Endothelial cell of umbilical vein (primary cell): ENCODE measurements at regions not wholly inside any gene's neighbourhood (a gene's known extent, or its start where the extent isn't known, plus 50 kb on each side); places are given as distances from the start of the nearest gene placed in this dataset.

Source experiments
- BruUV-seq: library from RNA; stranded (reverse); fragments of 400-500 nt; replicated peaks from 2 replicates; lab custom pipeline; 2021; lab: Mats Ljungman, UMichigan
- CTCF ChIA-PET: fragments of 300-600, 350-600 bp; sonication (Branson Sonifier 250); formaldehyde crosslinking; loops from one replicate; lab custom pipeline; 2021; ENCODE audit warnings: antibody characterized with exemption, inconsistent platforms; lab: Charles Lee
- POLR2A ChIA-PET: fragments of 300-600, 350-600 bp; sonication (Branson Sonifier 250); formaldehyde crosslinking; loops from one replicate; lab custom pipeline; 2021; ENCODE audit warnings: antibody characterized with exemption, inconsistent platforms; lab: Charles Lee
- DNase-seq: peaks from one replicate; pipeline ENCODE4 v3.0.0-alpha.2; 2011; ENCODE audit warnings: low read depth, low spot score
- FAIRE-seq: peaks from 2 replicates; lab custom pipeline; 2011; peaks lifted over from hg19 to GRCh38; lab: Jason Lieb, UNC
- H2AFZ ChIP-seq: 2 replicates; pipeline ENCODE4 v1.6.0; 2012; ENCODE audit warnings: low read depth, low read length, control low read depth, inconsistent platforms
- H3K27ac ChIP-seq: 2 replicates; pipeline ENCODE4 v1.5.1; 2011; ENCODE audit warnings: low read depth, mild to moderate bottlenecking, control low read depth, low read length, moderate library complexity; ENCODE audit not compliant: insufficient read depth
- H3K27me3 ChIP-seq, 2 experiments: 2 replicates each; pipeline versions ENCODE4 v1.6.0 to v1.6.1; 2011; ENCODE audit warnings: low read length in 2 of 2, mixed read lengths in 1 of 2; ENCODE audit not compliant: control insufficient read depth in 2 of 2, insufficient read depth in 2 of 2
- H3K36me3 ChIP-seq, 2 experiments: 2 replicates in 1 of 2; 3 replicates in 1 of 2; pipeline ENCODE4 v1.5.1; 2011; ENCODE audit warnings: low read length in 2 of 2, mild to moderate bottlenecking in 1 of 2, moderate library complexity in 1 of 2; ENCODE audit not compliant: control insufficient read depth in 2 of 2, insufficient read depth in 2 of 2; ENCODE audit errors: extremely low read depth in 1 of 2
- H3K4me1 ChIP-seq: 3 replicates; pipeline ENCODE4 v1.5.1; 2011; ENCODE audit warnings: mild to moderate bottlenecking, low read length; ENCODE audit not compliant: control insufficient read depth, insufficient read depth; ENCODE audit errors: extremely low read depth
- H3K4me2 ChIP-seq: 2 replicates; pipeline ENCODE4 v1.6.1; 2011; ENCODE audit warnings: low read length, control low read depth, mixed read lengths; ENCODE audit not compliant: insufficient read depth
- H3K4me3 ChIP-seq, 3 experiments: fragments of 200-600 bp in 1 of 3; sonication (generic), shearing (Covaris generic) in 1 of 3; replicated peaks in 1 of 3; 2 replicates each; pipeline ENCODE4 v1.5.1; 2011 to 2016; ENCODE audit warnings: control low read depth in 3 of 3, low read length in 3 of 3, mild to moderate bottlenecking in 2 of 3, inconsistent platforms in 1 of 3, low read depth in 1 of 3, moderate library complexity in 1 of 3; ENCODE audit not compliant: insufficient read depth in 1 of 3
- H3K79me2 ChIP-seq: 2 replicates; pipeline ENCODE4 v1.6.0; 2012; ENCODE audit warnings: low read length, inconsistent platforms; ENCODE audit not compliant: control insufficient read depth, insufficient read depth
- H3K9ac ChIP-seq: replicated peaks from 2 replicates; pipeline ENCODE3; 2011; ENCODE audit warnings: low read length, control low read depth; ENCODE audit not compliant: insufficient read depth; ENCODE audit errors: extremely low read depth
- H3K9me1 ChIP-seq: replicated peaks from 3 replicates; pipeline ENCODE4 v1.6.0; 2011; ENCODE audit warnings: mild to moderate bottlenecking, low read length; ENCODE audit not compliant: control insufficient read depth, insufficient read depth; ENCODE audit errors: extremely low read depth
- H3K9me3 ChIP-seq: replicated peaks from 2 replicates; pipeline ENCODE4 v1.5.1; 2012; ENCODE audit warnings: low read length, inconsistent platforms; ENCODE audit not compliant: control insufficient read depth, insufficient read depth
- H4K20me1 ChIP-seq: replicated peaks from 2 replicates; pipeline ENCODE3; 2011; ENCODE audit warnings: mild to moderate bottlenecking, low read length; ENCODE audit not compliant: control insufficient read depth, insufficient read depth; ENCODE audit errors: extremely low read depth
- EZH2 ChIP-seq: IDR thresholded peaks from 2 replicates; pipeline ENCODE4 v1.6.1; 2012; ENCODE audit warnings: borderline replicate concordance, low read depth, mild to moderate bottlenecking, moderate library complexity, low read length, inconsistent platforms; ENCODE audit not compliant: severe bottlenecking
- FOS ChIP-seq: IDR thresholded peaks from 2 replicates; pipeline ENCODE4 v1.6.1; 2011; ENCODE audit warnings: mild to moderate bottlenecking, low read length, moderate library complexity, borderline replicate concordance; ENCODE audit not compliant: insufficient read depth
- GATA2 ChIP-seq: IDR thresholded peaks from 2 replicates; pipeline ENCODE4 v1.7.0; 2011; ENCODE audit warnings: low read depth, mild to moderate bottlenecking, moderate library complexity, mixed read lengths, low read length; ENCODE audit not compliant: insufficient read length, insufficient read depth
- JUN ChIP-seq: IDR thresholded peaks from 2 replicates; pipeline ENCODE4 v1.6.1; 2011; ENCODE audit warnings: borderline replicate concordance, low read depth; ENCODE audit not compliant: insufficient read length, insufficient read depth
- MAX ChIP-seq: IDR thresholded peaks from 2 replicates; pipeline ENCODE4 v1.6.1; 2011; ENCODE audit not compliant: insufficient read depth, insufficient read length
- MYC ChIP-seq: IDR thresholded peaks from one replicate; pipeline ENCODE4 v1.6.1; 2011; ENCODE audit warnings: mild to moderate bottlenecking, low read depth, low read length
- POLR2A ChIP-seq: IDR thresholded peaks from 2 replicates; pipeline ENCODE4 v1.6.1; 2012; ENCODE audit warnings: low read depth, mild to moderate bottlenecking, control low read depth, low read length
- POLR2AphosphoS5 ChIP-seq: IDR thresholded peaks from 2 replicates; pipeline ENCODE4 v1.6.1; 2012; ENCODE audit warnings: low read depth, mild to moderate bottlenecking, control low read depth, low read length, moderate library complexity; ENCODE audit not compliant: insufficient read depth
- dilution Hi-C: fragments of 300-500 bp; cut with MboI; formaldehyde crosslinking; loops from one replicate; pipeline ENCODE4 v1.15.0; 2019; ENCODE audit warnings: low sequenced_read_pairs; ENCODE audit not compliant: extremely low pct_ligation_motif_present
- intact Hi-C: fragments of 100-400 bp; cut with micrococcal nuclease; formaldehyde crosslinking; loops from one replicate; pipeline ENCODE4 v1.10.0; 2022

- no peak overlapping the region for H3K9ac ChIP-seq
- H3K4me1 ChIP-seq = peaks cover 6% of the 10 kb centered on the region
- FAIRE-seq (no peak), DNase-seq (no peak)
- POLR2A ChIA-PET = no interaction called here
- no peaks in the 10 kb centered on the region for H3K9me3 ChIP-seq
- no peak for TF ChIP-seq FOS
- TF ChIP-seq MYC = no peak
- TF ChIP-seq POLR2AphosphoS5 = no peak
- TF ChIP-seq POLR2A = no peak
- no peak for TF ChIP-seq GATA2
- no peak for TF ChIP-seq MAX
- no peak for TF ChIP-seq EZH2
- TF ChIP-seq JUN = no peak
- no peaks in the 10 kb centered on the region for H3K9me1 ChIP-seq
- dilution Hi-C loops = no loop called here
- no TSS peak for BruUV-seq
- H3K27me3 ChIP-seq = no peaks in the 10 kb centered on the region
- H4K20me1 ChIP-seq = no peaks in the 10 kb centered on the region
- intact Hi-C loops = no loop called here
- CTCF ChIA-PET = interaction anchor here (0.9 to 2.1 kb wide), 5 partner anchors 13 to 43 kb away, joined by 3 to 7 read pairs (median 4); no protein-coding TSS in a partner anchor
- H3K36me3 ChIP-seq = no peaks in the 10 kb centered on the region
- no peaks in the 10 kb centered on the region for H3K79me2 ChIP-seq
- H3K27ac ChIP-seq = no peak overlapping the region
- H2AFZ ChIP-seq = no peak overlapping the region
- H3K4me3 ChIP-seq = no peak overlapping the region
- H3K4me2 ChIP-seq = no peak overlapping the region
These were observed 53.1 kb upstream of the SNX9 start for GRCh38 chr6:157769776-157770426.
